ENCODE measurements at regions not wholly inside any gene's neighbourhood (a gene's known extent, or its start where the extent isn't known, plus 50 kb on each side); places are given as distances from the start of the nearest gene placed in this dataset.

GRCh38 chr2:146173934-146174333 lies 1654.0 kb upstream of the ZEB2 start:
- DNase-seq (ENCODE audit: low read depth, low spot score), result no peak

- DNase-seq (ENCODE audit: low read depth, low spot score), result no peak
These were observed 1641.5 kb upstream of the ZEB2 start for GRCh38 chr2:146161256-146161882.

GRCh38 chr2:146158072-146158674 lies 1638.3 kb upstream of the ZEB2 start:
- no peak for DNase-seq (ENCODE audit: low read depth, low spot score)

GRCh38 chr2:146147448-146148012 lies 1627.6 kb upstream of the ZEB2 start:
- DNase-seq (ENCODE audit: low read depth, low spot score), result no peak

- no peak for DNase-seq (ENCODE audit: low read depth, low spot score)
These were observed 1624.1 kb upstream of the ZEB2 start for GRCh38 chr2:146143971-146144370.

- DNase-seq (ENCODE audit: low read depth, low spot score), result no peak
These were observed 1618.9 kb upstream of the ZEB2 start for GRCh38 chr2:146138820-146139219.

- DNase-seq (ENCODE audit: low read depth, low spot score), result no peak
These were observed 1615.3 kb upstream of the ZEB2 start for GRCh38 chr2:146135245-146135644.

GRCh38 chr2:146131785-146132184 lies 1611.9 kb upstream of the ZEB2 start:
- no peak for DNase-seq (ENCODE audit: low read depth, low spot score)

- DNase-seq (ENCODE audit: low read depth, low spot score), result no peak
These were observed 1611.1 kb upstream of the ZEB2 start for GRCh38 chr2:146131048-146131447.

- DNase-seq (ENCODE audit: low read depth, low spot score), result no peak
These were observed 1610.4 kb upstream of the ZEB2 start for GRCh38 chr2:146130290-146130689.

GRCh38 chr2:146129231-146129630 lies 1609.3 kb upstream of the ZEB2 start:
- DNase-seq (ENCODE audit: low read depth, low spot score), result no peak

GRCh38 chr2:146128216-146128615 lies 1608.3 kb upstream of the ZEB2 start:
- no peak for DNase-seq (ENCODE audit: low read depth, low spot score)

- no peak for DNase-seq (ENCODE audit: low read depth, low spot score)
These were observed 1605.6 kb upstream of the ZEB2 start for GRCh38 chr2:146125551-146125950.

GRCh38 chr2:146124741-146125140 lies 1604.8 kb upstream of the ZEB2 start:
- no peak for DNase-seq (ENCODE audit: low read depth, low spot score)

- DNase-seq (ENCODE audit: low read depth, low spot score), result no peak
These were observed 1603.8 kb upstream of the ZEB2 start for GRCh38 chr2:146123714-146124113.

- DNase-seq (ENCODE audit: low read depth, low spot score), result no peak
These were observed 1603.3 kb upstream of the ZEB2 start for GRCh38 chr2:146123256-146123655.

GRCh38 chr2:146119586-146119985 lies 1599.7 kb upstream of the ZEB2 start:
- no peak for DNase-seq (ENCODE audit: low read depth, low spot score)

- no peak for DNase-seq (ENCODE audit: low read depth, low spot score)
These were observed 1589.1 kb upstream of the ZEB2 start for GRCh38 chr2:146108993-146109392.

GRCh38 chr2:146094185-146094584 lies 1574.3 kb upstream of the ZEB2 start:
- DNase-seq (ENCODE audit: low read depth, low spot score), result no peak

- no peak for DNase-seq (ENCODE audit: low read depth, low spot score)
These were observed 1561.5 kb upstream of the ZEB2 start for GRCh38 chr2:146081459-146081858.

- DNase-seq (ENCODE audit: low read depth, low spot score), result no peak
These were observed 1561.0 kb upstream of the ZEB2 start for GRCh38 chr2:146080925-146081324.

- DNase-seq (ENCODE audit: low read depth, low spot score), result no peak
These were observed 1559.3 kb upstream of the ZEB2 start for GRCh38 chr2:146079216-146079615.

- DNase-seq (ENCODE audit: low read depth, low spot score), result no peak
These were observed 1557.2 kb upstream of the ZEB2 start for GRCh38 chr2:146077156-146077555.
